Right hindlimb (tissue), 1 donor: ENCODE measurements at regions not wholly inside any gene's neighbourhood (a gene's known extent, or its start where the extent isn't known, plus 50 kb on each side); places are given as distances from the start of the nearest gene placed in this dataset.
"Not testable (repeated sequence)": the region's sequence is repeated elsewhere in the genome, so short reads cannot be mapped to it uniquely, and the experiment has no call there.

Source experiments
- DNase-seq: peaks from one replicate; pipeline ENCODE4 v3.0.0-alpha.2; 2018

GRCh38 chr2:142462306-142462705 lies 331.5 kb upstream of the LRP1B start:
- no peak for DNase-seq

- no peak for DNase-seq
These were observed 314.8 kb upstream of the LRP1B start for GRCh38 chr2:142445551-142446072.

DNA sequence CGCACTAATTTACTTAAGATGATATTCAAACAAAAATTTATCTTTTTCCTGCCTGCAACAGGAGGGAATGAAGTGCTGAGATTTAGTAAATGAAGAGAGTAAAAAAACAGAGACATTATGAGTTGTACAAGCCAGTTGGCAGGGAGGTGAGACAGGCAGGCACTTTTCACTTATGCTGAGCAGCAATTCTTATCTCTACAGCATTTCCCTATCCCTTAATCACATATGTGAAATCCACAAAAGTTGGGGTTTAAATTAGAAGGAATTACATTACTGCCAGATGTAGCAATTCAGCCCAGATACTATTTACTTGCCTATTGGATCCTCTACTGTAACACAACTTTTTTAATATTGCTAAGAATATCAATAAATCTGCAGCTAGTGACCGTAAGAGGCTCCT lies 314.2 kb upstream of the LRP1B start:
- DNase-seq = no peak

- no peak for DNase-seq
These were observed 305.0 kb upstream of the LRP1B start for GRCh38 chr2:142435847-142436246.

GRCh38 chr2:142426064-142426463 lies 295.2 kb upstream of the LRP1B start:
- DNase-seq = no peak

DNA sequence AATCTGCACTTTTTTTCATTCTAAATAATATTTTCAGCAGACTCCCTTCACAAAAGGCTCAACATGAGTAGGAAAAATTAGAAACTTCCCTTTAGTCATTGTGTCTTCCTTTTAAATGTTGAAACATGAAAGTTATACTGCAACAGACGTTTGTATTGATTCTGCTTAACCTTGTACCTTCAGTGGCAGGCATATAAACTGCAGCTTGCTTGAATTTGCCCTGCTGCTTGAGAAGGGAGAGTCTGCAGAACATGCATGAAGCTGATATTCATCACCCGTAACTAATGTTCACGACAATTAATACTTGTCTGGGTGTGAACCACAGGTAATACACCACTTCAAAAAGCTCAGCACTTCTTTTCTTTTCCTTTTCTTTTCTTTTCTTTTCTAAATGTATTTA lies 294.7 kb upstream of the LRP1B start:
- DNase-seq = no peak

GRCh38 chr2:142423603-142424002 lies 292.8 kb upstream of the LRP1B start:
- no peak for DNase-seq

DNA sequence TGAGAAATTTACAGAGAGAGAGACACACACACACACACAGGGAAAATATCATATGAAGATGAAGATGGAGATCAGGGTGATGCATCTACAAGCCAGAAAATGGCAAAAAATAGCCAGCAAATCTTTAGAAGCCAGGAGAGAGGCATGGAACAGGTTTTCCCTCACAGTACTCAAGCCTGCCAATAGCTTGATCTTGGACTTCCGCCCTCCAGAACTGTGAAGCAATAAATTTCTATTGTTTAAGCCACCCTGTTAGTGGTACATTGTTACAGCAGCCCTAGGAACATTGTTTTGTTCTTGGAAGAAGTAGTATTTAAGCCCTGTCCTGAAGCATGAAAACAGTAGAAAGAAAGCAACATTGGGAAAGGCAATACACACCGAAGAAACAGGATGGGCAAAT lies 292.0 kb upstream of the LRP1B start:
- no peak for DNase-seq

DNA sequence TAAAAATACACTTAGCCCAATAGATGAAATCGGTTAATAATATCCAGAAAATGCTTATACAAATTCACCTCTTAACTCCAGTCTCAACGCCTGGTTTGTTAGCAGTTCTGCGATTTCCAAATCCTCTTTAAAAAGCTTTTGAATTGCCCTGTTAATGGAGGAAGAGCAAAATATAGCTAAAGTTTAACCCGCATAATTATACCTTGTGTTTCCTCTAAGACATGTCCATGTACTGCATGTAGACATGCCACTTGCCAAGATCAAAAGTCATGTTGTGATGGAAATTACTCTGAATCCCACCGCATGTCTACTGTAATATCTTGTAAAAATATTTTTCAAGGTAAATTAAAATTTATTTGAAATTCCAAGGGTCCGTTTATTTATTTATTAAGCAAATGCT lies 291.2 kb upstream of the LRP1B start:
- no peak for DNase-seq

- DNase-seq = not testable (repeated sequence)
These were observed 287.9 kb upstream of the LRP1B start for GRCh38 chr2:142418699-142419098.

GRCh38 chr2:142416996-142417395 lies 286.2 kb upstream of the LRP1B start:
- no peak for DNase-seq

DNA sequence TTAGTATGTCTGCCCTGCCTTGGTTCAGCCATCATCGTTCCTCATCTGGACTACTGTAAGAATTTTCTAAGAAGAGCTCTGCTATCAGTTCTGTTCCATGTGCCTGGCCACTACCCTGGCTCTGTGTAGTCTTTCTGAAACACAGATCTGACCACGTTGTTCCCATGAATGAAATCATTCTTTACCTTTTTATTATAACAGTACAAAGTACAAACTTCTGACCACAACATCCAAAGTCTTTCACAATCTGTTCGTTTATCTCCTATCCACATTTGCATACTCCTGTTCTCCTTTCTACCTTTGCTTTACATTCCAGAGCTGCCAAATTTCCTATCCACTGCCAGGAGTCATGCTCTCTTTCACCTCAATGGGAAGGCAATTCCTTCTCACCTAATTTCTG lies 284.6 kb upstream of the LRP1B start:
- no peak for DNase-seq

GRCh38 chr2:142398212-142398611 lies 267.4 kb upstream of the LRP1B start:
- no peak for DNase-seq

DNA sequence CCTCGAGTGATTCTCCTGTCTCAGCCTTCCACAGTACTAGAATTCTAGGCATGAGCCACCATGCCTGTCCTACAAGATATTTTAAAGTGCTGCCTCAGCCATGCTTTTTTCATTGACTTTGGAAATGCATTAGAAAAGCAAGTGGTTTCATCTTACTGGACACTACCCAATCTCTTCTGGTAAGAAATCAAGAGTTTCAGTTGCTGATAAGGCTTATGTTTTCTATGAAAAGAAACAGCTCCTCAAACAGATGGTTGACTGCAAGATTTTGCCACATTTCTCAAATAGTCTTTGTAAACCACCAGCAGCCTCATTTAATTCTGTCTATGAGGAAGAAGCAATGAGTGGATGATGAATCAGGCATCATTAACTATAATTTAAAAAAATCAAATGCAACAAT lies 264.5 kb upstream of the LRP1B start:
- DNase-seq = no peak

DNA sequence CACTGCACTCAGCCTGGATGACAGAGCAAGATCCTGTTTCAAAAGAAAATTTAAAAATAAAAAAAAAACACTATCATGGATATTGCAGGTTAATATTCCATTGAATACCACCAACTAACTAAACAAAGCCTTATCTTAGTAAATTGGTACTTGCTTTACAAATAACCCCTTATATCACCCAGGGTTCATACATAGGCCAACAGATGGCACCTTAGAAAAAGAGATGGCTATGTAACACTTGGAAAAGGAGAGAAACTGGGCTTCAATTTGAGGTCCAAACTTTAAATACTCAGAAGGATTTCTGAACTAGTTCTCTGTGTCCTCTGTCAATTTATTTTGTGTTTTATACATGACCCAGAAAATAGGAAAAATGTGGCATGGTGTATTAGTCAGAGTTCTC lies 249.6 kb upstream of the LRP1B start:
- no peak for DNase-seq

- not testable (repeated sequence) for DNase-seq
These were observed 231.3 kb upstream of the LRP1B start for GRCh38 chr2:142362069-142362468.

GRCh38 chr2:142347751-142348150 lies 216.9 kb upstream of the LRP1B start:
- no peak for DNase-seq

DNA sequence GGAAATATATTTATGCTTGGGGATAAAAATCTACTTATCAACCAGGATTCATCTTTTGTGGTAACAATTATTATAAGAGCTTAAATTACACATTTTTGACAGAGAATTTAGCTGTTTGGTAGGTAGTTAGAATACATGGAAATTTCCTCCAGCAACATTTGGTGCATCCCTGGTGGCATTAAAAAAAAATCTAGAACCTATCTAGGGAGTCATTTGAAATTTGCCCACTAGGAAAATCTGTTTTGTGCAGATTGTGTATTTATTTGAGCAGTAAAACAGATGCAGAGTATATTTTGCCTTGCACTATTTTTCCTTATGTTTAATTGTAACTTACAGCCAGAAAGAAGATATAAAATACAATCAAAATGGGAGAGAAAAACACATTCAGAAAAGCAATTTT lies 208.4 kb upstream of the LRP1B start:
- no peak for DNase-seq

- no peak for DNase-seq
These were observed 201.4 kb upstream of the LRP1B start for GRCh38 chr2:142332196-142332595.

- DNase-seq = no peak
These were observed 199.6 kb upstream of the LRP1B start for GRCh38 chr2:142330458-142330857.

DNA sequence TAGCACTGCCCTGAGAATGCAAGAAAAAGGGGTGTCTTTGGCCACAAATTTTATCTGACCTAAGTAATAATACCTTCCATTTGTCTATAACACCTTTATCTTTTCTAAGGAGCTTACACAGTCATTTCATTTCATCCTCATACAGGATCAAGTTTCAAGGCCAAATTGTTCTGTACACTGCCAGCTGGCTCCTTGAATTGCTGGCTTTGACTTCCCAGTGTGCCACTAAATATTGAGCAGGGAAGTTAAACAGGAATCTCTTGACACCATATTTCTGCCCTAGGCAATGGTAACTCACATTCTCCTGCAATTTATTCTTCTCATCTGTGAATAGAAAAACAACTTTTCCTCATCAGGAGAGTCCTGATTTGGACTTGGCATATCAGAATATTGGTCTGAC lies 195.1 kb upstream of the LRP1B start:
- DNase-seq = no peak

DNA sequence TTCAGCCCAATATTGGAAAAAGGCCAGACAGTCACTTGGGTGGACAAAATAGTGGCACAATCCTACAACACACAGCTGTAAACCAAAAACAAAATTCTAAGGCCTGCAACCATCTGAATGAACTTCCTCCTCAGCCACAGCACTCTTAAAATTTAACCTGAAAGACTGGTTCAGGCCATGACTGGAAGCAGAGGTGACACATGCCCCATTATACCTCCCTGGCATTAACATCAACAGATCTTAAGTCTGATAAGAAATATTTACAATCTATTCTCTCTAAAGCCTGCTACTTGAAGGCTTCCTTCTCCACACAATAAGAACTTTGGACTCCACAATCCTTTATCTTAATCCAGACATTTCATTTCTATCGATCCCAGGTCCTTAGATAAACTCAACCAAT lies 192.4 kb upstream of the LRP1B start:
- DNase-seq = no peak

DNA sequence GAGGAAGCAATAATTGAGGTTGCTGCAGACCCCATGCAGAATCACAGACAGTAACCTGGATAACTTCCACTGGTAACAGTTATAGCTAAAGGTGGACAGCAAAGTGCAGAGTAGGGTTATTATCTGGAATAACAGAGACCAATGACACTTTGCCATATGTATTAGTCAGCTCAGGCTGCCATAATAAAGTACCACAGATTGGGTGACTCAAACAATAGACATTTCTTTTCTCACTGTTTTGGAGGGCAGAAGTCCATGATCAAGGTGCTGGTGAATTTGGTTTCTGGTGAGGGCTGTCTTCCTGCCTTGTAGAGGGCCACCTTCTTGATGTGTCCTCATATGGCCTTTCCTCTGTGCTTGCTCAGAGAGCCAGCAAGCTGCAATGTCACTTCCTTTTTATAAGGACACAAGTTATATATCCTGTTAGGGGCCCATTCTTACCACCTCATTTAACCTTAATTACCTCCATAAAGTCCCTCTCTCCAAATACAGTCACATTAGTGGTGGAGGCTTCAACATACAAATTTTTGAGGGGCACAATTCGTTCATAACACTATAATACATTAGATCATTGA lies 191.0 kb upstream of the LRP1B start:
- DNase-seq = no peak

GRCh38 chr2:142320067-142320466 lies 189.3 kb upstream of the LRP1B start:
- no peak for DNase-seq

GRCh38 chr2:142316049-142316448 lies 185.2 kb upstream of the LRP1B start:
- DNase-seq = no peak

GRCh38 chr2:142315346-142315745 lies 184.5 kb upstream of the LRP1B start:
- DNase-seq = no peak
